COLO668 (cell line): ENCODE measurements at regions not wholly inside any gene's neighbourhood (a gene's known extent, or its start where the extent isn't known, plus 50 kb on each side); places are given as distances from the start of the nearest gene placed in this dataset.

Source experiments
- DNase-seq: peaks from one replicate; lab custom pipeline; 2025; ENCODE audit not compliant: unreplicated experiment; lab: John Stamatoyannopoulos, UW

GRCh38 chr16:62585041-62585545 lies 548.9 kb upstream of the CDH8 start:
- no peak for DNase-seq

- no peak for DNase-seq
Measured at GRCh38 chr16:62583414-62583813, 547.2 kb upstream of the CDH8 start.

- no peak for DNase-seq
Measured at GRCh38 chr16:62573466-62573865, 537.2 kb upstream of the CDH8 start.

GRCh38 chr16:62568926-62569325 lies 532.7 kb upstream of the CDH8 start:
- no peak for DNase-seq

GRCh38 chr16:62565706-62566105 lies 529.5 kb upstream of the CDH8 start:
- DNase-seq = no peak

GRCh38 chr16:62564291-62564690 lies 528.1 kb upstream of the CDH8 start:
- DNase-seq = no peak

GRCh38 chr16:62562121-62562520 lies 525.9 kb upstream of the CDH8 start:
- DNase-seq = no peak

- no peak for DNase-seq
Measured at GRCh38 chr16:62549875-62550274, 513.6 kb upstream of the CDH8 start.

GRCh38 chr16:62548095-62548494 lies 511.9 kb upstream of the CDH8 start:
- DNase-seq = no peak

- no peak for DNase-seq
Measured at GRCh38 chr16:62546701-62547100, 510.5 kb upstream of the CDH8 start.

GRCh38 chr16:62545039-62545438 lies 508.8 kb upstream of the CDH8 start:
- no peak for DNase-seq

- DNase-seq = no peak
Measured at GRCh38 chr16:62543516-62543915, 507.3 kb upstream of the CDH8 start.

- no peak for DNase-seq
Measured at GRCh38 chr16:62539657-62540056, 503.4 kb upstream of the CDH8 start.

- DNase-seq = no peak
Measured at GRCh38 chr16:62530426-62530825, 494.2 kb upstream of the CDH8 start.

GRCh38 chr16:62516001-62516400 lies 479.8 kb upstream of the CDH8 start:
- DNase-seq = no peak

GRCh38 chr16:62503073-62503472 lies 466.8 kb upstream of the CDH8 start:
- no peak for DNase-seq

- no peak for DNase-seq
Measured at GRCh38 chr16:62478903-62479458, 442.7 kb upstream of the CDH8 start.

- DNase-seq = no peak
Measured at GRCh38 chr16:62477796-62478195, 441.6 kb upstream of the CDH8 start.

GRCh38 chr16:62475573-62475972 lies 439.3 kb upstream of the CDH8 start:
- no peak for DNase-seq

GRCh38 chr16:62462971-62463370 lies 426.7 kb upstream of the CDH8 start:
- no peak for DNase-seq

GRCh38 chr16:62450291-62450690 lies 414.1 kb upstream of the CDH8 start:
- no peak for DNase-seq

- no peak for DNase-seq
Measured at GRCh38 chr16:62445909-62446308, 409.7 kb upstream of the CDH8 start.

GRCh38 chr16:62424206-62424605 lies 388.0 kb upstream of the CDH8 start:
- DNase-seq = no peak
